ENCODE measurements at regions not wholly inside any gene's neighbourhood (a gene's known extent, or its start where the extent isn't known, plus 50 kb on each side); places are given as distances from the start of the nearest gene placed in this dataset.

DNA sequence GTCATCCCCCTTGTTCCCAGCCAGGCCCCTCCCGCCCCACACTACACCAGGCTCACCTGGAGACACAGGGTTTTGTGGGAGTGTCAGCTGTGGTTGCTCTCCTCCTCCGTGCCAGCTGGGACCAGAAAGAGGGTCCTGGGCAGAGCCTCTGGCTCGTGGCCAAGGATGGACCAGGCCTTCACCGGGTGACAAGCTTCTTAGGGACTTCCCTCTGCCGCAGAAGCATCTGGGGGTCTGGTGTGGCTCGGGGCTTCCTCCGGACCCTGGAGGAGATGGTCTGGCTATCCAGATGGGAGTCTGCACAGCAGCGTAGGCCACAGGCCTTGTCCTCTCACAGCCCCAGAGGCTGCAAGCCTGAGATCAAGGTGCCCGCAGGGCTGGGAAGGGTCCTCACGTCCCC, 63.8 kb upstream of the CFAP46 start:
- DNase-seq: no peak

DNA sequence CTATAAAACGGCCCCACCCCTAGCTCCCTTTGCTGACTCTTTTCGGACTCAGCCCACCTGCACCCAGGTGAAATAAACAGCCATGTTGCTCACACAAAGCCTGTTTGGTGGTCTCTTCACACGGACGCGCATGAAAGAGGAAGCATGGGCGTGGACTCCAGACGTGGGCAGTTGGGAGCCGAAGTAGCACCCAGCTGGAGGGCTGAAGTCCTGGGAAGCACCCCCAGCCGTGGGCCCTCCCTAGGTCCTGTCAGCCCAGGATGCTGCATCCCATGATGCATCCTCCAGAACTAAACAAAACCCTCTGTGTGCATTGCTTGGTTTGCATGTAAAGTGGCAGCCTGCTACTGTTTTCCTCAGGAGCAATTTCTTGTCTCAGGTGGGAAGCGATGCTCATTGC, 62.1 kb upstream of the CFAP46 start:
- DNase-seq: no peak

DNA sequence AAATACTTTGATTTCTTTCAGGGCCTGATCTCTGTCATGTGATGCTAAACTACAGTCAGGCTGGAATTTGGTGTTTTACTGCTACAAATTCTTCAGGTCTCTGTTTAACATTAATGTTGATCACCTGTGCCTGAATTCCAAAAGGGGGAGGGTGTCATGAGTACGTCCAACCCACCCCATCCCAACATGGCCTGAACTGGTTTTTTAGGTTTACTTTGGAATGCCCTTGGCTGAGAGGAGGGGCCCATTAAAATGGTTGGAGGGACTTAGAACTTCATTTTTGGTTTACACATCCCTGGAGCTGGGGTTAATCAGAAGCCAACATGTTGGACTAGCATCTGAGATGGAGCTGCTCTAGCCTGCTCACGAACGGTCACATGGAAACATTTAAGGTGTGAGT, 60.8 kb upstream of the CFAP46 start:
- no peak for DNase-seq

DNA sequence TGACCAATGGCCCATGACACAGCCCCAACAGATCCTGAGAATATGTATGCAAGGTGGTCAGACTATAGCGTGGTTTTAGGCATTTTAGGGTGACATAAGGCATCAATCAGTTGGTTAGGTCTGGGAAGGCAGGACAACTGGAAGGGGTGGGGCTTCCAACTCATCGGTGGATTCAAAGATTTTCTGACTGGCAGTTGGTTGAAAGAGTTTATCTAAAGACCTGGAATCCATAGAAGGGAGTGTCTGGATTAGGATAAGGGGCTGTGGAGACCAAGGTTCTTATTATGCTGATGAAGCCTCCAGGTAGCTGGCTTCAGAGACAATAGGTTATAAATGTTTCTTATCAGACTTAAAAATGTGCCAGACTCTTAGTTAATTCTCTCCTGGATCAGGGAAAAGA, 60.3 kb upstream of the CFAP46 start:
- DNase-seq: no peak

DNA sequence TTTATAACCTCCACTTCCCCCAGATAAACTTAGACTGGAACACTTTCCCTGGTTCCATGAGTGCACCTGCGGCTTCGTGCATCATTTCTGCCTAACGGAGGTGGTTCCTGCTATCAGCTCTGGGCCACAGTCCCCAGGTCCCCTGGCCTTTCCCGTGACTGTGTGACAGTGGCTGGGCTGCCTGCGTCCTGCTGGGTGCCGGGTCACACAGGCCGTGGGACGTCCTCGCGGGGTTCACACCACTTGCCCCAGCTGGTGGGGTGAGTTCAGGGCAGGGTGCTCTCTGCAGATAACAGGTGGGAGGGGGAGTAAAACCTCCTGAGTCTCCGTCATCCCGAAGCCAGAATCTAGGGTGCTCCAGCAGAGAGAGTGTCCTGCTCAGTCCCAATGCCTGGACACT, 58.7 kb upstream of the CFAP46 start:
- DNase-seq: no peak

DNA sequence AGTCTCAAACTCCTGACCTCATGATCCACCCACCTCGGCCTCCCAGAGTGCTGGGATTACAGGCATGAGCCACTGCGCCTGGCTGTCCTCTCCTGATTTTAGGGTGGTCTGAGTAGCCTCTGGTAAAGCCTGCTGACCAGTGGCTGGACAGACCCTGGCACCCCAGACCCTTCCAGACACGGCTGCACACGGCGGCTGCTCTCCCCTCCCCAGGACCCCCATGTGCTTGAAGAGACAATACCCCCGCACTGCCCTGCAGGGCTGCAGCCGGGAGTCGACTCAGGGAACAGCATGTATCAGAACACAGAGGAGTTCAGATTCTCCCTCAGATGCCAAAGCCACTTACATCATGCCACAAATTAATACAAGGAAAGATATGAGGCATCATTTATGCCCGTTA, 58.3 kb upstream of the CFAP46 start:
- no peak for DNase-seq

DNA sequence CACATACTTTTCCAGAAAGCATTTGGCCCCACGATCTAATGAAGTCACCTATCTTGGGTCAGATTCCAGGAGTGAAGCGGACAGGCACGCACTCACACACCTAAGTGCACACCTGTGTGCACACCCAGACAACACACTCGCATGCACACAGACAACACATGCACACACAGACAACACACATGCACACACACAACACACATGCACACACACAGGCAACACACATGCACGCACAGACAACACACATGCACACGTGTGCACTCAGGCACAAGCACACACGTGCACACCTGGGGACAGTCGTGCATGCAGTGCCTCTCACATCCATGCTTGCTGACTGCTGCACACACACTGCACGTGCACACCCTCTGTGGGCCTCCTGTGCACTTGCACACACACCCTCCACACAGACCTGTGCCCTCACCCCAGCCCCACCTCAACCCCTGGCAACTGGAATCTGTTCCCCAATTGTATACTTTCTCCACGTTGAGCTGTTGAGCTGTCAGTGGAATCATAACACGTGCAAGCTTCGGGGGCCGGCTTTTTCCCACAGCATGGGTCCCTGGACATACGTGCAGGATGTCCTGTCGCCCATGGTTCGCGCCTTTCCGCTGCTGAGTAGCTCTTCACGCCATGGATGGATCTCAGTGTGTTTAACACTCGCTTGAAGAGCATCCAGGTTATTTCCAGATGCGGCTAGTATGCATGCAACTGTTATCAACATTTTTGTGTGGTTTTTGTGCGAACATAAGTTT, 55.3 kb upstream of the CFAP46 start:
- no peak for DNase-seq

DNA sequence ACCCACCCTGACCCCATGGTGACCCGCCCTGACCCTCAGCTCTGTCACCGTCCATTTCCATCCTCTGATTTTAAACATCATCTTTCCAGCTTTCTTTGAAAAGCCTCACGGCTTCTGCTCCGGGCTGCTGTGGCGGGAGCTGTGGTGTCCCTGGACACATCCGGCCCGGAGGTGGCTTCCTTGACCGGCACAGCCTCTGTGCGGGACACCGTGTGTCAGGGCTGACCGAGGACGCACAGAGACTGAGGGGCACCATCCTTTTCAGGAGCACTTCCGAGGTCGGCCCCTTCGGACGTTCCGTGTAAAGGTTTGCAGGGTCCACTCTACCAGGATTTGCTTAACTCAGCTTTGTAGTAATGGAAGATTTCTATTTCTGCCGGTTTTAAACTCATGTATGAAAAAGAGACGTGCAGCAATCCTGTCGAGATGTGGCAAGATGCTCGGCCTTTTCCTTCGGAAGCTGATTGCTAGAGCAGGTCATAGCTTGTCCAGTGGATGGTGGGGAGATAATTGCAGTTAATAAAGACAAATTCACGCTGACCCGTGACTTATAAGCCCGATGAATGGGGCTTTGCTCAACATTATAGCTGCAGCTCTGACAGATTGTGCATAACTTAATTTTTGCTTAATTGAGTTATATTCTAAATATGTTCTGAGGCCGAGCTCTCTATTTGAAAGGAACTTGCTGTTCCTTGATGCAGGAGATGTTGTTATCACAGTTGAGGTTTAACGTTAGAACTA, 54.4 kb upstream of the CFAP46 start:
- DNase-seq: no peak

DNA sequence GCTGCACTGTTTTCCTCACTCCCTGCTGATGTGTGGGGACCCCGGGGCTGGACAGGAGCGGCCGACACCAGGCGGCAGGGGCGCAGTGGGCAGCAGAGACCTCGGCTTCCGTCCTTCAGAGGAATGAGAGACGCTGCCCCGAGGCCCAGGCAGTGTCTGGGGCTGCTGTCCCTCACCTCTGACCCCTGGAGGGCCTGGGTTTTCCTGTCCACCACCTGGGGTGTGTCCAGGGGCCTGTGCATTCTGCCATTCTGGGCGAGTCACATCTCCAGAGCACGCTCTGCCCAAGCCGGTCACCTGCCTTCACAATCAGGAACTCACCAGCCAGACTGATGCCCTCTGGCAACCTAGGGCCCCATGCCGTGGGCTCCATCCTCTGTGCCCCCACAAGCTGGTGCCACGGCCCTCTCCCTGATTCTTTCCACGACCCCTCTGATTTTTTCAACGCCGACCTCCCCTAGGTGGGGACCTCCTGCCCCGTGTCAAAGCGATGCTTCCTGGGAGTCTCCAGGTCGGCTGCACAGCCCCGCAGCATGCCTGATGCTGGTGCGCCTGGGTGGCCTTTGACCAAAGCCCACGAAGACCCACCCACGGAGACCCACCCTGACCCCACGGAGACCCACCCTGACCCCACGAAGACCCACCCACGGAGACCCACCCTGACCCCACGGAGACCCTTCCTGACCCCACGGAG, 53.7 kb upstream of the CFAP46 start:
- no peak for DNase-seq

DNA sequence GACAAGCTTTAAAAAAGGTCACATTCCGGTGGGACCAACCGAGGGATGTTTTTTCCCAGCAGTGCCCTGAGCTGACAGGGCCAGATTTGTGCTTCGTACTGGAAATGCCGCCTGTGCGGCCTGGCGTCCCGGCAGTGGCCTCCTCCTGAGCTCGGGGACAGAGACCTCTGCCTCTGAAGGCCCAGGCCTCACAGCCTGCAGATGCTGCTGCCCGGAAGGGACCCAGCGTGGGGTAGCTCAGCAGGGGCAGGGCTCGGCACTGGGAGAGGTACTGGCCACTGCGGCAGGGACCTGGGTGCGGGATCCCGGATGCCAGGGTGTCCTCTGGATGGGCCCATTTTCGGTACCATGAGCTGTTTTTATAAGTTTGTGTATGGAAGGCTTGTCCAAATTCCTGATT, 52.4 kb upstream of the CFAP46 start:
- no peak for DNase-seq

DNA sequence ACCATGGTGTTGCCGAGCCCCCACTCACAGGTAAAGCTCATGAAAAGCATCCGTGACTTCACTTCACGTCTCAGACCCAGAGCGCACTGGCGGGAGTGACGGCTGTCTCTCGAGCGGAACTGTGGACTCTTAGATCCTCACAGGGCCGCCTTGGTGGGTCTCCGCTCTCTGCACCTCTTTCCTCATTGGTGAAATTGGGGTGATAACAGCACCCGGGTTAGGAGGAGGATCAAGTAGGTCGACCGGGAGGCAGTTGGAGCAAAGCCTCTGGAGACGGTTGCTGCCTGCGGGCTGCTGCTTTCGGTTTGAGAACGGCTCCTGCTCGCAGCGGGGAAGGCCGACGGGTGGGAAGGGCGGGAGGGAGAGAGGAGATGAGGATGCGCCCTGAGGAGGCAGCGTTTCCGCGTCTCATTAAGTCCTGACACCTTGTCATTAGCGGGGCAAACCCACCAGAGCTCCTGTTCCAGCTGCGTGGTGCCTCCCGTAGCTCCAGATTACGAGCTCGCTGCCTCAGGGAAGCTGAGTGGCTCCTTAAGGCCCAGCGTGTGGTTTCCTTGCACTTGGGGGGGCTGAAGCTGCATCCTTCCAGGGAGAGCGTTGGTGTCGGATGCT, 51.9 kb upstream of the CFAP46 start:
- DNase-seq: no peak

DNA sequence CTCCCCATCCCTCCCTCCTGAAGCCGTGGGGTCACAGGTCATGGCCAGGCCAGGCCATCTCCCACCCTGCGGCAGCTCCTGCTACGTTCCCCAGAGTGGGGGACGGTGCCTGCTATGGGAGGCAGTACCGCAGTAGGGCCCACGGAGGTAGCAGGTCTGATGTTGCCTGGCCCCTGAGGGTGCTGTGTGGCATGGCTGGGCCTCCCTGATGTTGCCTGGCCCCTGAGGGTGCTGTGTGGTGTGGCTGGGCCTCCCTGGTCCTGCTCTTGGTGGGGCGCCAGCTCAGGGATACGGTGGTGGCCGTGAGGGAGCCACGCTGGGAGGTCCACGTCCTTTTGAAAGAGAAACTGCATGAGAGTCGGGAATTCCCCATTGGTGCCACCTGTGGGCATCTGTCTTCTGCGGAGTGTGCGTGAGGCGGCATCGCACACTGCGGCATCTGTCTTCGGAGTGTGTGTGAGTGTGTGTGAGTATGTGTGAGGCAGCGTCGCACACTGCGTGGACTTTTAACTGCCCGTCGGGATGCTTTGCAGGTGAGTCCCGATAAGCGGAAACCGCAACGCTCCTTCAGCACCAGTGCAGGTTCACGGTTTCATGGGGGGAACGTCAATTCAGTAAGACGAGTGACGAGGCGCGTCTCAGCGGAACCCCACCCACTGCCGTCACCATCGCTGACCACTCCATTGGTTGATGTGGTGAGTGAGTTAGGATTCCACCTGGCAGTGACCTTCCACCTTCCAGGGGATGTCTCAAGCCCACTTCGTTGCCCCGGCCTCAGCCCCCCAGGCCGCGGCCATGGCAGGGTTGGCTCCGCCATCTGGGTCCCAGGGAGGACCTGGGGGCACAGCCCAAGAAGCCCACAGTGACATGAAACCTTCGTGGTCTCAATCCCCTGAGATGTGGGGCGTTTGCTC, 51.2 kb upstream of the CFAP46 start:
- DNase-seq: no peak

DNA sequence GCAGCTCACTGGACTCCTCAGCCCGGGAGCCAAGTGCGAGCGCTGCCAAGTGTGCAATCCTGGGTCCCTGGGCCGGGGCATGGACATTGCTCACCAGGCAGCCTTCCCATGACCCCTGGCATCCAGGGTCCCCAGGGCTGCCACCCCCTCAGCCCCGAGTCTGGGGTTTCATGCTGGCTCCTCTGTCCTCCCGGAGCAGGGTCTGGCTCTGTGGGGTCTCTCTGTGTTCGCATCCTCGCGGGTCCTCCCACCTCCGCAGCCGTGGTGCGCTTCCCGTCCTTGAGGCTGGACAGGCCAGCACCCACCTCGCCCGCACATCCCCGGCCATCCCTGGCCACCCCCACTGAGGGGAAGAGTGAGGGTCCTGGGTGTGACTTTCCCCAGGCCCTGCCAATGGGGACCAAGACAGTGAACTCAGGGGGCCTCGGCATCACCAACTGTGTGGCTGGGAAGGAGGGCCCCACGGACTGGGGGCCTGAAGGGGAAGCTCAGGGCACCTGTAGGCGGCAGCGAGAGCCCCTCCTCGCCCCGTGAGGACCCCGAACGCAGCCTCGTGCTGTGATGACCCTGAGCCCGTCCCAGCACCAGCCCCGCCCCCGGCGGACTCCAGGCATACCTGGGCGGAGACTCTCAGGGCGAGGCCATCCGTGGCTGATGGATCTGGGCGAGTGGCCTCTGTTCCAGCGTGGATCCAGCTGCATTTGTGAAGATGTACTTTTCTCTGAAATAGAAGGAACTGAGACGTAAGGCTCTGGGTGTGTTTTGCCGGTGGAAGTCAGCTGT, 50.3 kb upstream of the CFAP46 start:
- DNase-seq: no peak
